K562 (cell line): ENCODE measurements at regions not wholly inside any gene's neighbourhood (a gene's known extent, or its start where the extent isn't known, plus 50 kb on each side); places are given as distances from the start of the nearest gene placed in this dataset.

Experiments used
- BHLHE40 ChIP-seq: IDR thresholded peaks from 2 replicates; pipeline ENCODE4 v1.6.1; 2011; ENCODE audit warnings: low read length, improper control_type of control experiment
- BRCA1 ChIP-seq, 2 experiments: fragments of 450-650 bp in 1 of 2; sonication (generic) in 1 of 2; formaldehyde crosslinking in 1 of 2; IDR thresholded peaks; 2 replicates each; pipeline versions ENCODE4 v1.5.0 to v1.6.1; 2017 to 2020; ENCODE audit warnings: mild to moderate bottlenecking in 1 of 2, missing genetic modification reagents in 1 of 2
- CBFB ChIP-seq: sonication (generic); formaldehyde crosslinking; IDR thresholded peaks from 2 replicates; pipeline ENCODE4 v1.4.0; 2020; ENCODE audit warnings: mild to moderate bottlenecking, missing genetic modification reagents
- CBX8 ChIP-seq: fragments of 200-600 bp; sonication (generic); IDR thresholded peaks from 2 replicates; pipeline ENCODE4 v1.6.1; 2012; ENCODE audit warnings: borderline replicate concordance, mixed run types, low read depth, mild to moderate bottlenecking, moderate library complexity, mixed read lengths, low read length, control low read depth, inconsistent platforms; ENCODE audit not compliant: poor library complexity, severe bottlenecking; ENCODE audit errors: extremely low read depth
- HIVEP1 ChIP-seq: fragments of 250-450 bp; sonication (Bioruptor Pico); IDR thresholded peaks from 2 replicates; pipeline ENCODE4 v1.4.0; 2020; ENCODE audit warnings: mild to moderate bottlenecking
- MEF2A ChIP-seq: IDR thresholded peaks from 2 replicates; pipeline ENCODE4 v1.6.1; 2011; ENCODE audit warnings: low read depth, mild to moderate bottlenecking, low read length, moderate library complexity; ENCODE audit not compliant: control insufficient read depth
- SP1 ChIP-seq: sonication (generic); formaldehyde crosslinking; IDR thresholded peaks from 2 replicates; pipeline ENCODE4 v1.8.1; 2022; ENCODE audit warnings: mild to moderate bottlenecking, missing genetic modification reagents
- TAF15 ChIP-seq: fragments of 200-400 bp; formaldehyde crosslinking; IDR thresholded peaks from 2 replicates; pipeline ENCODE4 v1.6.1; 2017; ENCODE audit warnings: mild to moderate bottlenecking, low read depth, low read length, moderate library complexity
- TRIM25 ChIP-seq: fragments of 450-650 bp; IDR thresholded peaks from 2 replicates; pipeline ENCODE4 v1.7.0; 2016; ENCODE audit warnings: borderline replicate concordance
- ZNF143 ChIP-seq: sonication (generic); formaldehyde crosslinking; IDR thresholded peaks from 2 replicates; pipeline ENCODE4 v1.9.0; 2022; ENCODE audit warnings: mild to moderate bottlenecking, missing genetic modification reagents
- ZNF274 ChIP-seq: IDR thresholded peaks from 2 replicates; pipeline ENCODE4 v1.6.1; 2011; ENCODE audit warnings: low read depth, mild to moderate bottlenecking, low read length, moderate library complexity, borderline replicate concordance
- TF ChIP-seq, protein P1 (sequence below): fragments of 200-400 bp; formaldehyde crosslinking; IDR thresholded peaks from 2 replicates; pipeline ENCODE4 v1.6.1; 2017; ENCODE audit warnings: mild to moderate bottlenecking, low read depth, low read length, moderate library complexity

DNA sequence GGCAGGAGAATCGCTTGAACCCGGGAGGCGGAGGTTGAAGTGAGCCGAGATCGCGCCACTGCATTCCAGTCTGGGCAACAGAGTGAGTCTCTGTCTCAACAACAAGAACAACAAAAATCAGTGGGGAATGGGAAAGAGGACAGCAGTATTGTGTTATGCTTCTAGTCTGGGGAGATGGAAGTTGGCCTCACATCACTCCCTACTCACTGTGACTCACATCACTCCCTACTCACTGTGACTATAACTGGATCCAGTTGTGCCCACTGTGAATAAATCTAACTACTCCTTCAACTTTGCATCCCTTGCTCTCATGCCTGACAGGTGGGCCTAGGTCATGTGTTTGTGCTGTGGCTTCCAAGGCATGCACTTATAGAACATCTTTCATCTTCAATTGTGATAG lies 285.4 kb upstream of the USP24 start:
- TF ChIP-seq BRCA1 (IDR thresholded peaks at IDR 0.05) (no peak), BRCA1 (CRISPR knock-in tag; IDR thresholded peaks at IDR 0.05) (no peak), MEF2A (no peak), TAF15 (no peak), ZNF274 (no peak), CBX8 (no peak), TRIM25 (no peak), BHLHE40 (no peak), HIVEP1 (CRISPR knock-in tag) (no peak), ZNF143 (CRISPR knock-in tag) (no peak), CBFB (CRISPR knock-in tag) (no peak), SP1 (no peak)
- TF ChIP-seq, protein P1, sequence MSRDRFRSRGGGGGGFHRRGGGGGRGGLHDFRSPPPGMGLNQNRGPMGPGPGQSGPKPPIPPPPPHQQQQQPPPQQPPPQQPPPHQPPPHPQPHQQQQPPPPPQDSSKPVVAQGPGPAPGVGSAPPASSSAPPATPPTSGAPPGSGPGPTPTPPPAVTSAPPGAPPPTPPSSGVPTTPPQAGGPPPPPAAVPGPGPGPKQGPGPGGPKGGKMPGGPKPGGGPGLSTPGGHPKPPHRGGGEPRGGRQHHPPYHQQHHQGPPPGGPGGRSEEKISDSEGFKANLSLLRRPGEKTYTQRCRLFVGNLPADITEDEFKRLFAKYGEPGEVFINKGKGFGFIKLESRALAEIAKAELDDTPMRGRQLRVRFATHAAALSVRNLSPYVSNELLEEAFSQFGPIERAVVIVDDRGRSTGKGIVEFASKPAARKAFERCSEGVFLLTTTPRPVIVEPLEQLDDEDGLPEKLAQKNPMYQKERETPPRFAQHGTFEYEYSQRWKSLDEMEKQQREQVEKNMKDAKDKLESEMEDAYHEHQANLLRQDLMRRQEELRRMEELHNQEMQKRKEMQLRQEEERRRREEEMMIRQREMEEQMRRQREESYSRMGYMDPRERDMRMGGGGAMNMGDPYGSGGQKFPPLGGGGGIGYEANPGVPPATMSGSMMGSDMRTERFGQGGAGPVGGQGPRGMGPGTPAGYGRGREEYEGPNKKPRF = no peak
